DOHH2 (cell line): ENCODE measurements at regions not wholly inside any gene's neighbourhood (a gene's known extent, or its start where the extent isn't known, plus 50 kb on each side); places are given as distances from the start of the nearest gene placed in this dataset.
A peak's percentile ranks its signal among the peaks of the same experiment; 100 is the strongest.

Source experiments
- H3F3A ChIP-seq: fragments of 200-600 bp; sonication (generic), shearing (Covaris generic); 2 replicates; pipeline ENCODE4 v1.6.0; 2016; ENCODE audit warnings: antibody characterized with exemption, mild to moderate bottlenecking; ENCODE audit not compliant: control insufficient read depth, insufficient read depth
- H3K27ac ChIP-seq: fragments of 200-600 bp; sonication (generic); 2 replicates; pipeline ENCODE4 v1.5.1; 2014; ENCODE audit warnings: low read depth, mild to moderate bottlenecking, low read length, moderate library complexity
- H3K27me3 ChIP-seq: fragments of 200-600 bp; sonication (generic); 2 replicates; pipeline ENCODE4 v1.6.1; 2014; ENCODE audit warnings: mild to moderate bottlenecking, low read length, mixed read lengths; ENCODE audit not compliant: control insufficient read depth
- H3K36me3 ChIP-seq: fragments of 200-600 bp; sonication (generic); 2 replicates; pipeline ENCODE4 v1.6.1; 2014; ENCODE audit warnings: mild to moderate bottlenecking, low read length, moderate library complexity, mixed read lengths; ENCODE audit not compliant: control insufficient read depth
- H3K4me1 ChIP-seq: fragments of 200-600 bp; sonication (generic); 2 replicates; pipeline ENCODE4 v1.6.1; 2014; ENCODE audit warnings: mild to moderate bottlenecking, low read length, mixed read lengths; ENCODE audit not compliant: control insufficient read depth
- H3K4me2 ChIP-seq: fragments of 200-600 bp; sonication (generic); 2 replicates; pipeline ENCODE4 v1.6.0; 2014; ENCODE audit warnings: mild to moderate bottlenecking, low read length, moderate library complexity
- H3K4me3 ChIP-seq: fragments of 200-600 bp; sonication (generic); 2 replicates; pipeline ENCODE4 v1.5.1; 2014; ENCODE audit warnings: mild to moderate bottlenecking, low read length, mixed read lengths
- H3K79me2 ChIP-seq: fragments of 200-600 bp; sonication (generic); 2 replicates; pipeline ENCODE4 v1.6.1; 2014; ENCODE audit warnings: mild to moderate bottlenecking, low read length, mixed read lengths; ENCODE audit not compliant: control insufficient read depth
- H3K9me2 ChIP-seq: fragments of 200-600 bp; sonication (generic); replicated peaks from 2 replicates; pipeline ENCODE4 v1.6.1; 2014; ENCODE audit warnings: mild to moderate bottlenecking, low read length, mixed read lengths; ENCODE audit not compliant: control insufficient read depth
- H3K9me3 ChIP-seq: fragments of 200-600 bp; sonication (generic); 2 replicates; pipeline ENCODE4 v1.6.1; 2014; ENCODE audit warnings: antibody characterized with exemption, low read length, mixed read lengths; ENCODE audit not compliant: control insufficient read depth, insufficient read depth
- H4K20me1 ChIP-seq: fragments of 200-600 bp; sonication (generic); 2 replicates; pipeline ENCODE4 v1.6.0; 2014; ENCODE audit warnings: low read depth, mild to moderate bottlenecking, antibody characterized with exemption, low read length, moderate library complexity; ENCODE audit not compliant: control insufficient read depth, insufficient read depth
- CTCF ChIP-seq: fragments of 200-600 bp; sonication (generic); IDR thresholded peaks from one replicate; pipeline ENCODE4 v1.5.1; 2014; ENCODE audit warnings: antibody characterized with exemption, mild to moderate bottlenecking, low read depth, low read length; ENCODE audit not compliant: poor library complexity, severe bottlenecking
- EZH2phosphoT487 ChIP-seq: fragments of 200-600 bp; sonication (generic); IDR thresholded peaks from 2 replicates; pipeline ENCODE4 v1.6.1; 2017; ENCODE audit warnings: borderline replicate concordance, mild to moderate bottlenecking, antibody characterized with exemption, low read length, moderate library complexity, mixed read lengths

GRCh38 chr12:28869197-28869596 lies 279.9 kb upstream of the FAR2 start:
- Histone ChIP-seq H3K27ac (no peak overlapping the region), H3K79me2 (no peaks in the 10 kb centered on the region), H4K20me1 (no peaks in the 10 kb centered on the region), H3K27me3 (no peaks in the 10 kb centered on the region), H3F3A (no peaks in the 10 kb centered on the region), H3K9me2 (no peaks in the 10 kb centered on the region), H3K4me1 (no peaks in the 10 kb centered on the region), H3K36me3 (no peaks in the 10 kb centered on the region), H3K9me3 (no peaks in the 10 kb centered on the region; the same call in 1 of the 2 replicates), H3K4me2 (no peak overlapping the region), H3K4me3 (no peak overlapping the region)
- no peak for TF ChIP-seq CTCF
- TF ChIP-seq EZH2phosphoT487: no peak

DNA sequence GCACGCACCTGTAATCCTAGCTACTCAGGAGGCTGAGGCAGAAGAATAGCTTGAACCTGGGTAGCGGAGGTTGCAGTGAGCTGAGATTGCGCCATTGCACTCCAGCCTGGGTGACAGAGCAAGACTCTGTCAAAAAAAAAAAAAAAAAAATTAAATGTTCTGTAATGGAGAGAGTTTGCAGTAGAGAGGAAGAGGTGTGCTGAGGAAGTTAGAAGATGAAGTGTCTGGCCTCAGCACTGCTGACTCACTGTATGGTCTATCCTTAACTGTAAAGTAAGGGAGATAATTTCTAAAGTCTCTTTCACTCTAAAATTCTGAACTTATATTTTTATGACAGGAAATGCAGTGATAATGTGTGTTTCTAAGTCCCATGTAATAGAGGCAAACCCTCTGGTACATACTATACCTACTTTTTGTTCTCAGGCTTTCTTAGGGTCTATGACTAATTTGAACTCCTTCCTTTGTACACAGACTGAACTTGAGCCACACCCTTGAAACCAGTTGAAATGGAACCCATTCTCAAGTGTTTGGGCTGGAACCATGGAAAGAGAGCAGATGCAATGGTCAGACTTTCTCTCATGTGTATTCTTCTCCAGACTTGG lies 278.1 kb upstream of the FAR2 start:
- no peak overlapping the region for H3K4me3 ChIP-seq
- H3K4me2 ChIP-seq: no peak overlapping the region
- TF ChIP-seq CTCF (no peak), EZH2phosphoT487 (no peak)
- H4K20me1 ChIP-seq: no peaks in the 10 kb centered on the region
- no peak overlapping the region for H3K27ac ChIP-seq
- H3K79me2 ChIP-seq: no peaks in the 10 kb centered on the region
- no peaks in the 10 kb centered on the region for H3K27me3 ChIP-seq
- H3F3A ChIP-seq: no peaks in the 10 kb centered on the region
- no peaks in the 10 kb centered on the region for H3K9me3 ChIP-seq
- no peaks in the 10 kb centered on the region for H3K4me1 ChIP-seq
- no peaks in the 10 kb centered on the region for H3K36me3 ChIP-seq
- no peaks in the 10 kb centered on the region for H3K9me2 ChIP-seq

DNA sequence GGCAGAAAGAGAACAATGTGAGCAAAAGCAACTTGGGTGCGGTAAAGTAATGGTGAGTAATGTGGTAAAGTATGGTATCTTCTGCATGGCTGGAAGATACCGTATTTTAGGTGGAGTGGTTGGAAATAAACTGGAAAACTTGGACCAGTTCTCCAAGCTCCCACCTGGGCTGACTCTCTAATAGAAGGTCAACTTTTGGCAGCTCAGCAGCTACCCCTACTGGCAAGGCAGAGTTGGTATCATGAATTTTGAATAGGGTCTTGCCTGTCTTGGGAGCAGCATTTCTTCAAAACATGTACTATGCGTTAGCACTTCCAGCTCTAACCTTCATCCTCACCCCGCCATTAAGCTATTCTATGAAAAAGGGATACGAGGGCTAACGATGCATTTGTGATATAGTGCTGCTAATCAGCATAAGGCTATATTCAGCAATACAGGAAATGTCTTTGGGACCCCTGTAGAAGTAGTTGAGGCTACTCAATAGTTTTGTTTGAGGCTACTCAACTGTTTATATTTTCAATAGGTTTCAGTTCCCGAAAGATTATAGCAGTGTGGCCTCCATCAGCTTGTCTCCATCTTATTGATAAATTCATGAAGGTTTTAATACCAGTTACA lies 276.3 kb upstream of the FAR2 start:
- Histone ChIP-seq H3F3A (no peaks in the 10 kb centered on the region), H4K20me1 (no peaks in the 10 kb centered on the region), H3K4me3 (no peak overlapping the region), H3K9me2 (no peaks in the 10 kb centered on the region), H3K27me3 (no peaks in the 10 kb centered on the region), H3K79me2 (no peaks in the 10 kb centered on the region), H3K27ac (no peak overlapping the region), H3K4me1 (no peaks in the 10 kb centered on the region), H3K36me3 (no peaks in the 10 kb centered on the region), H3K9me3 (no peaks in the 10 kb centered on the region), H3K4me2 (no peak overlapping the region)
- TF ChIP-seq CTCF (peak; percentile 75), EZH2phosphoT487 (no peak)
